ENCODE measurements at regions not wholly inside any gene's neighbourhood (a gene's known extent, or its start where the extent isn't known, plus 50 kb on each side); places are given as distances from the start of the nearest gene placed in this dataset.
"Not testable (repeated sequence)": the region's sequence is repeated elsewhere in the genome, so short reads cannot be mapped to it uniquely, and the experiment has no call there.

DNA sequence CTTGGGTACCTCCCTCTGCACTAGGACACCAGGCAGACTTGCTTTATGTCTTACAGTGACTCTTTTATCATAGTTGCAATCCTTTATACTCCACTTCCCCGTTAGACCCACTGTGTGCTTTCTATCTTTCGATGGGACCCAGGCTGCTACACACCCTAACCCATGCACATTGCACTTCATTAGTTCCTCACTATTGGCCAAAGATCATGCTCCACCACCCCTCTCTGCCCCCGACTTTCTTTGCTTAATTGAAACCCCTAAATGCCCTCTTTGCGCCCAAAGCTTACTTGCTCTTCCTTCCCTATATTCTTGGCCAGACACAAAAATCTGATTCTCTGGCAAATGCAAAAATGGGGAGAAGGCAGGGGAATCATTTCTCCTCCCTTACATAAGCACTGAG, 3953.3 kb upstream of the OR11H1 start:
- not testable (repeated sequence) for TF ChIP-seq POLR2AphosphoS5 (IDR thresholded peaks at IDR 0.05; ENCODE audit: low read depth, low read length); TAF1 (IDR thresholded peaks at IDR 0.05; ENCODE audit: borderline replicate concordance, low read depth, low read length); POLR2A (IDR thresholded peaks at IDR 0.05; ENCODE audit: low read depth, low read length)
